ENCODE measurements at regions not wholly inside any gene's neighbourhood (a gene's known extent, or its start where the extent isn't known, plus 50 kb on each side); places are given as distances from the start of the nearest gene placed in this dataset.
"Not testable (repeated sequence)": the region's sequence is repeated elsewhere in the genome, so short reads cannot be mapped to it uniquely, and the experiment has no call there.

DNA sequence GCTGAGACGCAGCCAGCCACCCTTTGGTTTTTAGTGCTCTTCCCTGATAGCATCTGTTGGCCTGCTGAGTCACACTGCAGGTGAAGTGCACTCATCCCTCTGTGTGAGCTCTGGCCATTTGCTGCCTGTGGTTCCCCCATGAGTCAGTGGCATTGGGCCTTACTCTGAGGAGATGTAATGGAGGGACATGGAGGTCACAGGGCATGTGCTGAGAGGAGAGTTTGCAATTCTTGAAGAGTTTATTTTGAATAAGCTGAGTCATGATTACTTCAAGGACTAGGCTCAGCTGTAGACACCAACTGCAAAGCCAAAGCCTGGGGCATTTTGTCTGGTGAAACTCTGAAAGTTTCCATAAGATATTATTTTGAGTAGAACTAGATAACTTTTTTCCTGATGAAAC lies 200.3 kb downstream of the BCL2L11 start:
- ATAC-seq: peak; percentile 66

DNA sequence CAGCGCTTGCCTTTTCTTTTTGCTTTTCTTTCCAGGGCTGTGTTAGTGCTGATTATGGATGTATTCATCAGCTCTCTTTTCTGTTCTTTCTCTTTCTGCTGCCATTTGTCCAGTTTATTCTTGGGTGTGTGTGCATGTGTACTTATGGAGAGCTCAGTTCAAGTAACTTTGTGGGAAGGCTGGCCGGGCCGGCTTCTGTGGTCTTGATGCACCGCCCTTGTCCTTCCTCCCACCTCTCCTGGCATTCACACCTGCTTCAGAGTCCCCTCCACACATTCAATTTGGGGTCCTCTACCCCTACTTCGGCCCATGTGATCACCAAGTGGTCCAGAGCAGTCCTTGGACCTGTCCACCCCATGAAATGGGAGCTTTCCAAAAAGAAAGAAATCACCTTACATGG lies 202.7 kb downstream of the BCL2L11 start:
- not testable (repeated sequence) for ATAC-seq

DNA sequence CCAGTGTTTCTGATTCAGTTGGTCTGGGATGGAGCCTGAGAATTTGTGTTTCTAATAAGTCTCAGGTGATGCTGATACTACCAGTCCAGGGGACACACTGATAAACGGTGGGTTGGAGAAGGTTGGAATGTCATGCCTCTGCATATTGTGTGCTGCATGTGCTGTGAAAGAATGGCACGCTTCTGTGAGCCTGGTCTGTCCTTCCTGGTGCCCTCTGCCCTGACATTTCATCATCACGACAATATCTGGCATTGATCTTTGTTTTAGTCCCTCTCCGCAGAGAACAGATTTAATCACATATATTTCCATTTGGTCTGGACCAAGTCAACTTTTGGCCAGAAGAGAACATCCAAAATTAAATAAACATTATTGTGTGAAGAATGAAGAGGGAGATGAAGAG lies 207.0 kb downstream of the BCL2L11 start:
- not testable (repeated sequence) for ATAC-seq

DNA sequence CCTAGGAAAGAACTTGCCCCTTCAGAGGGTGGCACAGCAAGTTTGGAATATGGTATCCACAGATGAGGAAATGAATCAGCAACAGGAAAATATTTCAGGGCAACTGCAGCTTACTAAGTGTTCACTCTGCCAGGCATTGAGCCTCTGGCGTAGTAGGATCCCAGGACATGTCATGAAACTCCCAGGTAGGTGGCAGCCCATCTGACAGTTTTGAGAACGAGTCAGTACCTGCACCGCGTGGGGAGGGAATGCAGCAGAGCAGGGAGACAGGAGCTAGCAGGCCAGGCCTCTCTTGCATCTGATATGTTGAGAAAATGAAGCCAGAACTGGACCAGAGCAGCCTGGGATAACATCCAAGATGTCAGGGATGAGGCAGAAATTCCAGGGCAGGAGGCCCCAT lies 208.6 kb downstream of the BCL2L11 start:
- peak; percentile 96 for ATAC-seq

DNA sequence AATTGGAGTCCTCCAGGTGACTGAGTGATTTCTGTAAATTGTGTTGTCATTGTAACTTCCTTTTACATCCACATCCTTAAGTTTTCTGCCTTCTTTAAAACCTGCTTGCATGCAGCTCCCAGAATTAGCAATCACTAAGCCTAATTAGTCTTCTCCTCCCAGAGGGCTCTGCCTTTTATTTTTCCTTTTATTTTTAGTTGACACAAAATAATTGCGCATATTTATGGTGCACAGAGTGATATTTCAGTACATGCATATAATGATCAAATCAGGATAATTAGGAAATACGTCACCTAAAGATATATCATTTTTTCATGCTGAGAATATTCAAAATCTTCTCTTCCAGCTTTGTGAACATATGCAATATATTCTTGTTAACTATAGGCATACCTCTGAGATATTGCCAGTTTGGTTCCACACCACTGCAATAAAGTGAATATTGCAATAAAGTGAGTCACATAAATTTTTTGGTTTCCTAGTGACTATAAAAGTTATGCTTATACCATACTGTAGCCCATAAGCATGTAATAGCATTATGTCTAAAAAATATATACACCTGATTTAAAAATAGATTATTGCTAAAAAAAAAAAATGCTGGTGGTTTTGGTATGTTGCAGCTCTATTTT lies 210.5 kb downstream of the BCL2L11 start:
- not testable (repeated sequence) for ATAC-seq

DNA sequence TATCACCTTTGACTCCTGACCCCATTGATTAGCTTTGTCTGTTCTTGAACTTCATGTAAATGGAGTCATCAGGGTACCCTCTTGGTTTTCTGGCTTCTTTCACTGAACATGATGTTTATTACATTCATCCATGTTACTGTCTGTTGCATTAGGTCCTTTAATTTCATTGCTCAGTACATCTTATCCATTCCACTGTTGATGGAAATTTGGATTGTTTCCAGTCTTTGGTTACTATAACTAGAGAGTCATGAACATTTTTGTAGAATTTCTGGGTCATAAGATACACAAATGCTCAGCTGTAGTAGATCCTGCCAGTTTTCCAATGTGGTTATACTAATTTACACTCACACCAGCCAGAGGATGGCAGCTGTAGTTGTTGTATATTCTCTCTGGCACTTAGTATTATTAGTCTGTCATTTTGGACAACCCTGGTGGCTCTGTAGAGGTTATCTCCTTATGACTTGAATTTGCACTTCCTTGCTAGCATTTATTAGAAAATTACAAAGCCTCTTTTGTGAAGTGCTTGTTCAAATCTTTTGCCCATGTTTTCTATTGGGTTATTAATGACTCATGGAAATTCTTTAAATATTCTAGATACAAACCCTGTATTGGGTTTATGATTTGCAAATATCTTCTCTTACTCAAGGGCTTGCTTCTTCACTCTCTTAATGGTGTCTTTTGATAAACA lies 214.7 kb downstream of the BCL2L11 start:
- not testable (repeated sequence) for ATAC-seq

DNA sequence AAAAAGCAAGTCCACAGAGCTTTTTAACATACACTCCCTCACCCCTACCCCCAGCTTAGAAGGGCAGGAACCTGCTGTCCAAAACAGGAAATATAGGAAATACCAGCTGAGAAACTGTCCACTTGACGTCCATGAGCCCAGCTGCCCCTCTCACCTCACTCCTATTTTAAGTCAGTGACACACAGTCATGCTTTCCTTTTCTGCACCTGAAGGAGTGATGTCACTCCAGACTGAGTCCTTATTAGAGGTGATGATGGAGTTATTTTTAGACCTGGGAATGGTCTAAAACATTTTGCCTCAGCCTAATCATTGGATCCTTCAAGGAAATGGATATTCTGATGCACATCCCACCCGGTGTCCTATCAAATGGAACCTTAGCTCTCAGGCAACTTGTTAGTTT lies 217.8 kb downstream of the BCL2L11 start:
- ATAC-seq: not testable (repeated sequence)

DNA sequence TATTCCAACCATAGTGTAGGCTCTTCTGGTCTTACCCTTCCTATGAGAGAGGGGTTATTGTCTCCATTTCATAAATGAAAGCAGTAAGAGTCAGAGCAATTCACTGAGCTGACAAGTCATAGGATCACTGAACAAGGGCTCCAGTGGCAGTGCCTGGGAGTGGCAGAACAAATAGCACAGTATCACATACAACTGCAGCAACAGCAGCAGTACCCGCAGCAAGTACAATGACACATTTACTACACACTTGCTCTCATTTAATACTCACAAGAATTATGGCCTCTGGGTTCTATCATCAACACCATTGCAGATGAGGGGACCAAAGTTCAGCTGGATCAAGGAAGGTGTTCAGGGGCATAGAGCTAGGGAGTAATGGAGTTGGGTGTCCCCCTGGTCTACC lies 218.8 kb downstream of the BCL2L11 start:
- ATAC-seq: not testable (repeated sequence)

DNA sequence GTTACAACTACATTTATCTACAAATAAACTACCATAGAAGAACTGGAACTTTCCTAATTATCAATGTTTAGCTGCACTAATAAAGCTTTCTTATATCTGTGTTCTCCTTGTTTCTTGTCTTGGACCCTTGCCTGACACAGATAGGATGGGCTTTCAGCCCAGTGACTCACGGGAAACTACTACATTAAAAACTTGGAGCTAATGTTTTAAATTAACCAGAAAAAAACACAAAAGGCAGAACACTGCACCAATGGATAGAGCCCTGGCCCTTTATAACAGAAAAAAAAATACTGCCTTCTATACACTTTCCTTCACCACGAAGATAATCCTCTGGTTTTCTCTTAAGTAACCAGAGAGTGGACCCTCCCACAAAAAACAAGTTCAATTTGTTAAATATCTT lies 223.9 kb downstream of the BCL2L11 start:
- not testable (repeated sequence) for ATAC-seq

DNA sequence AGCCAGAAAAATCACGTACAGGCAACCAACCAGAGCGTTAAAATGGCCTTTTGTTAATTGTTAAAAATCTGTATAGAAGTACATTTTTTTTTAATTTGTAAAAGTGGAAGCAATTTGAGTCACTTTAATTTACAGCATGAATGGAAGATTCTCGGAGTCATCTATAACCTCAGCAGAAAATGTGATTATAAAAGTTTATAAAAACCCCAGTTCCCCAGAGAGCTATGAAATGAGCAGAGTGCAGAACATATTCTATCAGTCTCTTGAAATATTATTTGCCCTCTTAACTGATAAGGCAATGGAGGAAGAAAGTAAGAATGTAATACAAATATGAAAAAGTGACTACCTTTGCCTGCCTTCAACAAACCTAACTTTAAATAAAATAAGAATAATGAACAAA lies 224.7 kb downstream of the BCL2L11 start:
- not testable (repeated sequence) for ATAC-seq

DNA sequence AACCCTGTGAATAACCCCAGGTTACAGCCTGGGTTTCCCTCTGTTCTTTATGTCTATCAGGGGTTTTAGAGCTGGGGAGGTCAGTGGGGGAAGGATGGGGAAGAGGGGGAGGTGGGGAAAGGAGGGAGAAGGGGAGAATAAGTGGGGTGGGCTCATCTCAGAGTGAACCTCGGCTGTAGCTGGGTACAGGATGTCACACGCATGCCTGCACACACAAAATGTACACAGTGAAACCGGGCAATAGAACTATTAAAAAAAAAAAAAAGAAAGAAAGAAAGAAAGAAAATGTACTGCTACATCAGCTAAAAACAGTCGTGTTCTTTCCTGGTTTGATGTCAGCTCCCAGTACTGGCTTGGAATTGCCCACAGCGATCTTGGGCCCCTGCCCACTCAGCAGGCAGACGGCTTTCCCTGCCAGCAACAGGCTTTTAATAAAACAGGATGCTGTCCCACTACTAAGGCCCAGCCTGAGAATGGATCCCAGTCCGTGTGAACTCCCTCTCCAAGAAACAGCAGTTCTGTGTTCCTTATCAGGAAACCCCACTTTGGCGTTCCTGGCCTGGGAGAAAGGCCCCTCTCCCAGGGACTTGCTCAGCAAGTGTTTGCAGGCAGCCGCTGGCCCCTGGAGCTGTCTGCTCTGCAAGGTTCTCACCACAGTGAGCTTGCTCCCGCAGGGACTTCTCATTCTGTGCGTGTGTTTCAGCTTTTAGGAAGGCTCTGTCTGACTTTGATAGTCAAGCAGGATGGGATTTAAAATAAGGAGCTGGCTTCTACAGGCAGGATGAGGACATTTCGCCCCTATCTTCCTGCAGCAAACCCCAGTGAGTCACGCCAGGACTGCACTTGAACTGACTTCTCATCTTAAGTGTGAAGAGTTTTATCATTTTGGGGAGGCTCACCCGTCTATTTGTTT lies 225.6 kb downstream of the BCL2L11 start:
- ATAC-seq: peak; percentile 62

DNA sequence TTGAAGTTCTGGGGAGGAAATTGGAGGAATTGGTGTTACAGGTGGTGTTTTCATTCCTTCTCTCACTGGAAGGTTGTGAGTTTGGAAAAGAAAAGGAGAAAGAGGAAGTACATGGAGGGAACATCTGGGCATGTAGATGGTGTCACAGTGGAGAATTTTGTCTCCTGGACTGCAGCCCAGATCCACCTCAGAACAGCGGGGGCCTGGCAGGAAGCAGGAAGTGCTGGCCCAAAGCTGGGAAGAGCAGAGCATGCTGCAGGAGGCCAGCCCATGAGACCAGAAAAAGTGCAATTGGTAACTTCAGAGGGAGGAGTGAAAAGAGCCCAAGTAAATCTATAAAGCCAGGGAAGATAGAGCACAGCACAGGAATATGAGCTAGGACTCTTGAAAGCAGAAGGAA lies 227.0 kb downstream of the BCL2L11 start:
- peak; percentile 25 for ATAC-seq

DNA sequence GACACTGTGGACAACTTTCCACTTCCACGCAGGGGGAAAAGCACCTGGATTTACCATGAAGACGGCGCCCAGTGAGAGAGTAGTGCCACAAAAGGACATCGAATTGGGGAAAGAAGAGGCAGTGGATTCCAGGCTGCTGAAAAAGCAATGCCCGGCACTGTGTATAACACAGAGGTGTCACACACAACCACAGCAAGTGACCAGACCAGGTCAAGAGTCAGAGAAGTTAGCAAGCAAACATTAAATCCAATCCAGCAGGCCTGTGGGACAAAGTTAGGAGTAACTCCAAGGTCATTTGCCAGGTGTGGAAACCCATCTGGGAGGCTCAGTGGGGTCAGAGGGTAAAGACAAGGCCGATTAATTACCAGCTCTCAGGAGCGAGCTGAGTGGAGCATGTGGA lies 227.6 kb downstream of the BCL2L11 start:
- ATAC-seq: not testable (repeated sequence)

DNA sequence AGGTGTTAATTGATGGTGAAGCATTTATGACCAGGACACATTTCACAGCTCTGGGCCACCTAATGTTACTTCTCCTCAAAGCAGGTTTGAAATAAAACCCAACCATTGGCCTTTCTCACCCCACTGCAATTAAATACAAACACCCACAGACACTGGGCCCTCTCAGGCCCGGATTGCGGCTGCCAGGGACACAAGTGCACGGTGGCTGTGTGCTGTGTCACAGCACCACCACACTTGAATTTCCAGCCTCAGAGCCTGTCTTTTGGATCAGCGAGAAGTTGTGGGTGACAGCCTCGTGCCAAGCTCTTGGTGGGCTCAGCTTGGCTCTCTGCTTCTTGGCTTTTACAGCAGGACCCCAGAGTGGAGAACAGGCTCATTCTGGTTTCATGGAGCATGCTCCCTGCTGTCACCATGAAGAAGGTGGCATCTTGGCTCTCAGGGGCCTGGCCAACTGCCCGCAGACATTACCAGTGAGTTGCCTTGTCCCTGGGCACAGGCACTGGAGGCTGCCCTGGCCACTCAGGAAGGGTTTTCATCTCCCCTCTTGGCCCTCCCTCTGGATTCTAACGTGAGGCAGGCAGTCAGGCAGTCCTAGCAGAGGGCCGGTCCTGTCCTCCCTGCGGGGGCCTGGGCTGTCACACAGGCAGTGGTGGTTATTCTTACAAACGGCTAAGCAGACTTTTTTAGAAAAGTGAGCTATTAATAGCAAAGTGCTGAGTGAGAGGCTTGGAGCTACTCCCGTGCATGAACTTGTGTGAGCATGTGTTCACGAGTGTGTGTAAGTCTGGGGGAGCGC lies 234.5 kb downstream of the BCL2L11 start:
- ATAC-seq: peak; percentile 5

DNA sequence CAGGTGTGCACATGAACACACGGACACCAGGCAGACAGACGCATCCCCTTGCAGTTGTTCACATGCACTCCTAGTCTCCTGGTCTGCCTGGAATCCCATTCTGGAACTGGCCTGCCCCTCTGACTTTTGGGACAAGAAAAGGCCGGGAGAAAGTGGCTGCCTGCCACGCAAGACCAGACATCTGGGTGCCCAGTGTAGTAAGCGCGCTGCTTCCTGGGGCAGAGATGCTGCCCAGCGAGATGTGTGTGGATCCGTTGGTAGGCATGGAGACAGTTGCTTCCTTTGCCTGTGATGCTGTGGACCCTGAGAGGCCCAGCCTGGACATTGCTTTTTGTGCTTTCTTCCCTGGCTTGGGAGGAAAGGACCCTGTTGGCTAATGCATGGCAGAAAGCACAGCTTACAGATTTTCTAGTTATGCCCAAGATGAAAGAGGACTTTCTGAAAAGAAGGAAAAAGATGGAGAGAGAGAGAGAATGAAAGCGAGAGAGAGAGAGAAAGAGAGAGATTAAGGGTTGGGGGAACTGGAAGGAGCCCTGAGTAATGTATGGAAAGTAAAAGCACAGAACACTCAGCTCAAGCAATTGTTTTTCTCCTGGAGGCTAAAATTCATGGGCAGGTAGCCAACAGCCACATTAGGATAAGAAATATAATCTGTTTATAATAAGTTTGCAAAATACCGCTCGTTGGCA lies 235.3 kb downstream of the BCL2L11 start:
- ATAC-seq: peak; percentile 20

DNA sequence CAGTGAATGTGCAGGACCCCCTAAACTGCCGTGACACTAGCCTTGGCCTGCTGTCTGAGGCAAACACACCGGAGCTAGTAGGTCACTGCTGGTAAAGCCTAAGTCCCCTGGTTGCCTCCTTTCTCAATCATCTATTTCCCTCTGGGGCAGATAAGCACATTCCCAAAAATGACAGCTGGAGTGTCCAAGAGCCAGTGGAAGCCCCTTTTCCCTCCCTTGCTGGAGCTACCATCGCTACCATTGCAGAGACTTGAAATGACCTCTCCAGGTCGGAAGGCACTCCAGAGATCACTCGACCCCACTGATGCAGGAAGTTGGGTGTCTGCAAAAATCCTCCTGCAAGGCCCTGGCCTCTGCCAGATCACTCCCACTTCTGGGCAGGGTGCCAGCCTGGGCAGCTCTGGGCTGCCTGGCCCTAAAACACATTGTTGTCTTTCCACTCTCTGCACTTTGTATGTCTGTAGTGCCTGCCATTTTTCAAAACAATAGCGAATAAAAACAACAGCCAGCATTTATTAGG lies 235.9 kb downstream of the BCL2L11 start:
- peak; percentile 94 for ATAC-seq

DNA sequence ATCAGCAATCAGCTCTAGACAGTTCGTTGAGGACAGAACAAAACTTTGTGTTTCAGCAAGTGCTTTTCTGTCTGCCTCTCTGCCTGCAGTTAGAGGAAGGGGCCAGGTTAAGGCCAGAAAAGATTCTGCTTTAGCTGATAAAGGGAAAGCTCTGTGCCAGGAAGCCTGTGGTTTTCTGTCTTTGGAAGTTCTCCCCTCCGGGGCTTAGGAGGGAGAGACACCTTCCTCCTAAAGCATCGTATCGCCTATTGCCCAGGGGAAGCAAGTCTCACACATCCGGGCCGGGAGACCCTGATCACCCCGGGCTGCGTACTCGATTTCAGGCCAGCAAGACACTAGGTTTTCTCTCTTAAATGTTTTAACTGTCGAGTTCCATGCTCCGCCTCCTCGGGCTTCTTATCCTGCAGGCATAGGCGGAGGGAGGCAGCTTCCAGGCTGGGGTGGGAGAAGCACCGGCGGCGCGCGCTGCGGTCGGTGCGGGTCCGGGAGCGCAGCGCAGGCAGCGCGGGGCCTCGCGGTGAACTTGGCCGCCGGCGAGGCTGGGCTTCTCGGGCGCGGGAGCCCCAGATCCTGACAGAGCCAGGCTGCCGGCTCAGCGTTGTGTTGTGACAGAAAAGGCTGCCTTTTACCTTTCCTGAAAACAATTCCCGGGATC lies 245.4 kb downstream of the BCL2L11 start:
- ATAC-seq: peak; percentile 30

DNA sequence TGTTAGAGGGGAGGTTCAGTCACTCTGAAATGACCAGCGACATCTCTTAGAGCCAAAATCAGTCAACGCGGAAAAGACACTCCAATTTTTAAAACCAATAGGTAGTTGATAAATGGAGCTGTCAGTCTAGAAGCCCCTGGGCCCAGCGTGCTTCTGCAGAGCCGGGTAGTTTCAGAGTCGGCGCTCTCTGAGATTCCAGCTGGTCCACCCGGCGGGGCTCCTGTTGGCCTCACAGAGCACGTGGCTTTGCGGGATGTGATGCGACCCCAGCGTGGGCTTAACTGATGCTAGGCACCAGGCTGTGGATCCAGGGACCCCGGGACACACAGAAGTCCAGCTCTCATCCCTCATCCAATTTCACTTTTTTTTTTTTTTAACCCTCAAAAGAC lies 245.9 kb downstream of the BCL2L11 start:
- not testable (repeated sequence) for ATAC-seq

DNA sequence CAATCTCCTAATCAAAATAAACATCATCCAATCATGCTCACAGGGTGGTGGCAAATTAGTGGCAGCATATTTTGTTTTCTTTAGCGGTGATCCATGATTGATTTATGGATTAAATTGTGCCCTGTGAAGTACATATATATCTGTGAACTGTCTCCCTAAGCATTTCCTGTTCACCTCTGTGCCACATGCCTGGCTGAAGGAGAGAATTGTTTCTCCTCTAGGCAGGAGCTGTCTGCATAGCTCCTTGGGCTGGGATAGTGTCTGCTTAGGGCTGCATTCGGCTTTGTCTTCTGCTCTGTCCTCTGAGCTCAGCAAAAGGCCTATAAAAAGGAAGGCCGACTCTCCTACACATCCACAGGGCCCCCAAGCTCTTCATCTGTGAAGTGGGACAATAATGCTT lies 246.4 kb downstream of the BCL2L11 start:
- not testable (repeated sequence) for ATAC-seq

DNA sequence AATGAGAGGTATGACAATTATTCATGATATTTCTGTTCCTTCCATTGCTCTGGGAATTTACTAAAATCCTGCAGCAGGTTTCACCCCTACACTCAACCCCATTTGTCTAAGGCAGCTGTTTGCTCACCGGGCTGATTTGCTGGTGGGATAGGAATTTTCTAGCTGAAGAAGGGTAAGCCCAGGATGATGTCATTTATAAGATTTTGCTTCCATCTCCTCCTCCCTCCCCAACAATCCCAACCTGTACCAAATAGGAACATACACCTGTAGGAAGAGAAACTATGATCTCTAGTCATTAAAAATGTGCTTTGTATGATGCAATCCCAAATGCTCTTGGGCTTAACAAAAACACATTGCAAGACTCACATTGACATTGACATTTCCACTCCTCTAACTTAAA lies 247.2 kb downstream of the BCL2L11 start:
- peak; percentile 60 for ATAC-seq

DNA sequence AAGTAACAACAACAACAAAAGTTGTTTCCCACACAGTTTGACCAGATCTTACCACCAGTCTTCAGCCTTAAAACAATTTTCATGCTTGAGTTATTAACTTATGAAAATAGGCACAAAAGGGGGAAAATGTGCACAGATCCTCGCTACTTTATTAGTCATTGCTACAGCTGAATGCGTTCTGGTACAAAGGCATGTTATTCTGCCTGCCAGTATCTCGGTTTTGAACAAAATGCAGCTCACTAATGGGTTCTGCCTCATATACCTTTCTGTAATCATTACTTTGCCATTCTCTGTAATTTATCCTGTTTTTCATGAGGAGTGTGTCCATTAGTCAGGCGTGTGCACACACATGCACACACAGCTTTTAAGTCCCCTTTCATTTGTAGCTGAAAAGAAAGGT lies 247.6 kb downstream of the BCL2L11 start:
- ATAC-seq: peak; percentile 27

Measured in esophagus mucosa (tissue), 1 donor.